A673 (cell line): ENCODE measurements at regions not wholly inside any gene's neighbourhood (a gene's known extent, or its start where the extent isn't known, plus 50 kb on each side); places are given as distances from the start of the nearest gene placed in this dataset.

ENCODE experiments used
- CTCF ChIP-seq: fragments of 300-800, 200-600 bp; sonication (generic); conservative IDR thresholded peaks from 2 replicates; pipeline ENCODE4 v1.5.1; 2017; ENCODE audit warnings: low read depth, mild to moderate bottlenecking, antibody characterized with exemption, low read length, moderate library complexity, mixed read lengths
- EZH2 ChIP-seq: fragments of 200-600 bp; sonication (generic); IDR thresholded peaks from 2 replicates; pipeline ENCODE4 v1.6.1; 2017; ENCODE audit warnings: borderline replicate concordance, low read depth, mild to moderate bottlenecking, mixed read lengths, antibody characterized with exemption, low read length; ENCODE audit not compliant: poor library complexity, severe bottlenecking

GRCh38 chr3:187809612-187809991 is 64.3 kb upstream of the BCL6 start:
- TF ChIP-seq CTCF (no peak), EZH2 (no peak)
